HL-60/S4 treated with retinoic acid at 250 ng/mL for 4 days and 3 days (cell line): ENCODE measurements at regions not wholly inside any gene's neighbourhood (a gene's known extent, or its start where the extent isn't known, plus 50 kb on each side); places are given as distances from the start of the nearest gene placed in this dataset.

Source experiments
- in situ Hi-C: fragments of 300-500 bp; cut with MboI; formaldehyde crosslinking; loops from 2 replicates; pipeline ENCODE4 v1.7.0; 2022; ENCODE audit warnings: low sequenced_read_pairs

- in situ Hi-C loops, result no loop called here
Measured at GRCh38 chr15:69529141-69529540, 76.5 kb downstream of the RPLP1 start.

DNA sequence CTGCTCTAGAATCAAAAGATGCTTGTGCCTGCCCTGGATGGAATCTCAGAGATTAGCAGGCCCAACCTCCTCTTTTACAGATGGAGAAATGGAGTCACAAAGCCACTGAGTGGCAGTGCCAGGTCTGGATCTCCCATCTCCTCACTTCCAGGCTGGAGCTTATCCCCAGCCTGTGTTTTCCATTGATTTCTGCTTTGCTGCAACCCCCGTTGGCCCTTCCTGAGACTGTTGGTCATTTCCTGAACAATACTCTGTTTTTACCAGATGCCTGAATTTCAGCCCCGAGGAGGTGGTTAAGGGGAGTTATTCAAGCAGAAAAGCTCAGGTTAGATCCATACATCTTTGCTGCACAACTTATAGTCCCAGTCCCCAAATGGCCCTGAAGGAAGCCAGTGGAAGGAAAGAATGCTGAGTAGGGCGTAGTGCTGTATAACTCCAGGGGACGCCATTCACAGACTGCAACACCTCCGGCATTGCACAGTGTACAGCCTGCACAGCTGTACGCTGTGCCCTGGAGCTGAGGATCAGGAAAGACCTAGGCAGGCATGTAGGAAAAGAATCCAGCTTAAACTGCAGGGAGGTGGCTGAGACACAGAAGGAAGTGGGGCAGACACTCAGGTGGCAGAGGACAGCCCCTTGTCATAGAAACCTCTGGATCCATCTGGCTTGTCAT, 77.5 kb downstream of the RPLP1 start:
- in situ Hi-C loops, result no loop called here

DNA sequence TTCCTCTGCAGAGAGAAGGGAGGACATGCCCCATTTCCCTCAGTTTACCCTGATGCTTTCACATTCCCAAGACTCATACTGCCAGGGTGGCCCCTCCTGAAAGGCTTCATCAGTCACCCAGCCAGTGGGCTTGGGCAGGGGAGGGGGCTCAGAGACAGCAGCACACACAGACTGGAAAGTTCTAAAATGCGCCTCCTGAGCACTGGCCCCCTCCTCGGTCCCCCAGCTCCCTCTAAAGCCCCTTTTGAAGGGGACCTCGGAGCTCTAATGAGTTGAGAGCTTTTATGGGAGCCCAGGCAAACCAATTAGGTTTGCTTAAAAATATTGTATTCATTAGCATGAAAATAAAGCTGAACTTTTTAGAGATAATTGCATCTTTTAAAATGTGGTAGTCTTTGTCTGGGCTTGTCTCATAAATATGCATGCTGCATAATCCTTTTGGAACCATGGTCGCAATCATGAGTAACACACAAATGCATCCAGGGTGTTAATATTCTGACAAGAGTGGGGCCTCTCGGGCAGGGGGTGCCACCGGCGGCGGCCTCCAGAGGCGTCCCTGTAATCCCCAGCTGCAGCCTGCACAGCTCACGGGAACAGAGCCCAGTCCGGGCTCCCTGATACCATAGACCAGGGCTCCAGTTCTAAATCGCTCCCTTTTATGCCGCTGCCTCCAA, 78.5 kb downstream of the RPLP1 start:
- in situ Hi-C loops, result no loop called here

- in situ Hi-C loops, result no loop called here
Measured at GRCh38 chr15:69531665-69532027, 79.0 kb downstream of the RPLP1 start.

DNA sequence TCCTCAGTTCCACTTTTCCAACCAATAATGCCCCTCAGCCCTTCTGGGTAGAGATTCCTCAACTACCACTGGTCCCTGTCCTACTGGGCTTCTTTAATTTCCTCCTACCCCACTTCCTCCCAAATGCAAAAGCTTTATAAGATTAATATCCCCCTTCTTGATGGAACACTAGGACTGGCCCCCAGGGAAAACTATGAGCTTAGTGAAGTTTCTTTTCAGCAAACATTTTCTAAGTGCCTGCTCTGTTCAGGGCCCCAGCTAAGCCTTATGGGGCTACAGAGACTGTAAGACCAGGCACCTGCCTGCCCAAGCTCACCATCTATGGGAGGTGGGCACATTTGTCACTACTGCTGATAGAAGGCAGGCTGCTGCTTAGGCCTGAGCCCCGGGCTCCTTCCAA, 79.4 kb downstream of the RPLP1 start:
- in situ Hi-C loops, result no loop called here

GRCh38 chr15:69532856-69533255, 80.2 kb downstream of the RPLP1 start:
- in situ Hi-C loops, result no loop called here

- in situ Hi-C loops, result no loop called here
Measured at GRCh38 chr15:69533522-69533921, 80.9 kb downstream of the RPLP1 start.

DNA sequence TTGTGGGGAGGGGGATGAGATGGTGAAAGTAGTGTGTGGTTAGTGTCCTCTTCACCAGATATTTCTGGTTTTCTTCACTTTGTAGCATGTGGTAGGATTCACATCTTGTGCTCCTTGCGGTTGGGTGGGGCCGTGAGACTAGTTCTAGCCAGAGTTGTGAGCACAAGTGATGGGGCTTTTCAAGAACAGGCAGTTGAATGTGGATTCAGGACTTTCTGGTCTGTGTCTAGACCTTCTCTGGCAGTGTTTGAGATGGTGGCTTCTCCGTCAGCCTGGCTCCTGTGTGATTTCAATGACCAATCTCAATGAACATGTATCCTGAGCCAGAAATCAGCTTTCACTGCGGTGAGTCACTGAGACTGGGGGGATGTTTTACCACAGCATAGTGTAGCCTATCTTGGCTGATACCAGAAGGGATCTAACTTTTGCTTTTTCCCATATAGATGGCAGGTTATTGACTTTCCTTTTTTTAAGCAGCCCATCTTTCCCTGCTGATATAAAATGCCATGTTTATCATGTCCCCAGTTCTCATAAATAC, 82.6 kb downstream of the RPLP1 start:
- in situ Hi-C loops, result no loop called here

GRCh38 chr15:69535998-69536397, 83.4 kb downstream of the RPLP1 start:
- in situ Hi-C loops, result no loop called here

GRCh38 chr15:69536726-69537512, 84.3 kb downstream of the RPLP1 start:
- in situ Hi-C loops, result no loop called here

DNA sequence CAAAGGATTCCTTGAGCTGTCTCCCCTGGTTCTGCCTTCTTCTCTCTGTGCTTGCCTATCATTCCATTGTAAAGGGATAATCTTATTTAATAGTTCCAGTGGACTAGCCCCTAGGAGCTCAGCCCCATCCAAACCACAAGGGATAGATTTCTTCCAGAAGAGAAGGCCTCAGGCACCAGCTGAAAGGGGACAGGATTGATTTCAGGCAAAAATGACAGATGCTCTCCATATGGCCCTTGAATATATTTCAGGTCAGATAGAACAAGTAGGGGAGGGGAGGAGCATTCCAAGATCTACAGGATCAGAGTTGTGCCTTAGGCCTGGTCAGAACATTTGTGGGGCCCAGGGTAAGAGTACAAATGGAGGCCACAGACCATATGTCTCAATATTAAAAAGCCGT, 85.3 kb downstream of the RPLP1 start:
- in situ Hi-C loops, result no loop called here

DNA sequence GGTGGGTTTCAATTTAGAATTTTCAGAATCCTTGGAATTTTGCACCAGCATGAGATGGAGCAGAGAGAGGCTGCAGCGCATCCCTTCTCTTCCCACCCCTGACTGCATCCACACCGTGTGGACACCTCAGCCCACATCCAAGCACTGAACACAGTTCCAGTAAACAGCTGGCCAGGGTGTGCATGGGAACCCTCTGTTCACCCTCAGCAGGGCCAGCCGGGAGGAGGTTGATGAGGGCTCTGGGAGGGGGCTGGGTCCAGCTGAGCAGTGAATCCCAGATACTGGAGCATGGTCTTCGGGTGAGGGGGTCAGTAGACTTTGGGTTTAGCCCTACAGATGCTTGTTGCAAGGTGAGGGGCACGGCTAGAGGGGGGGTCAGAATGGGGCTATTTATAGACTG, 85.8 kb downstream of the RPLP1 start:
- in situ Hi-C loops, result no loop called here

GRCh38 chr15:69539345-69539744, 86.7 kb downstream of the RPLP1 start:
- in situ Hi-C loops, result no loop called here

- in situ Hi-C loops, result no loop called here
Measured at GRCh38 chr15:69540622-69541021, 88.0 kb downstream of the RPLP1 start.

DNA sequence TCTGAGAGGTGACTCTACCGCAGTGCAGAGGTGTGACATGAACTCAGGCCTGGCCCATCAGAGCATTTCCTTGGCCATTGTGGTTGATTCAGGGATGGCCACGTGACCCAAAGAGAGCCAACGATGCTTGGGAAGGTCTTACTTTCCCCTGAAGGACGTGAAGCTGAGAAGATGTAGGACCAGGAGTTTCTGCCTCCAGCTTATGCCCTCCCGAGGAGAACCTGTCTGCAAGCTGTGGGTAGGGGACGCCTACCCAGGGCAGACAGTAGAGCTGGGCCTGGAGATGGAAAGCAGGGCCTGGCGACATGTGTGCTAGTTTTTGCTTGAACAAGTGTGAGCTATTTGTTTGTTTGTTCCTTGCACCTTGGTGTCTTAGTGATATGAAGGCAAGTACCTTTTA, 89.4 kb downstream of the RPLP1 start:
- in situ Hi-C loops, result no loop called here

DNA sequence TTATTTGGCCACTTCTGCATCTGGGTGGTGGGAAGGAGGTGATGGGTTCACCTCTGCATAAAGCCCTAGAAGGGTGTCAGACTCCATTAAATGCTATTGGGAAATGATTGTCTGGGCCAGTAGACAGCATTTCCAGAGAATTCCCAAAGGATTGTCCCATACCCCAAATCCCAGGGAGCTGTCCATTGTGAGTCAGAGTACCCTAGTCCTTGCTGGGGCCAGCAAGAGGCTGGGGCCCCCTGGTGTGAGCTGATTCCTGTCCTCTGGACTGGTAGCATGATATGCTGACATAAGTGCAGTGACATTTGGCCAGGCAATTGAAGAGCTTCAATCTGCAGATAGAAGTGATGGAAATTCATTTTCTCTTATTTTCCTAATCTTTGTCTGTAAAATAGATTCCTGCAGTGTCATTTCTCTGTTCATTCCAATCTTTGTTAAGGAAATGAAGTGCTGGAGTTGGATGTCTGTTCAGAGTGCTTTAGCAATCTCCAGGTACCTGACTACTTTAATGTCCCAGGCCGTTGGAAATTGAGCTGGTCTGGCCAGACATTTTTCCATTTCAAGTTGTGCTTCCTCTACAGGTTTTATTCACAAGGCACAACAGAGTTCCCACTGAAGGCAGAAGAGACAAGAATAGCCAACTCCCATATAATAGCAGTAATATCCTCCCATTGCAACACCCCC, 91.2 kb downstream of the RPLP1 start:
- in situ Hi-C loops, result no loop called here

DNA sequence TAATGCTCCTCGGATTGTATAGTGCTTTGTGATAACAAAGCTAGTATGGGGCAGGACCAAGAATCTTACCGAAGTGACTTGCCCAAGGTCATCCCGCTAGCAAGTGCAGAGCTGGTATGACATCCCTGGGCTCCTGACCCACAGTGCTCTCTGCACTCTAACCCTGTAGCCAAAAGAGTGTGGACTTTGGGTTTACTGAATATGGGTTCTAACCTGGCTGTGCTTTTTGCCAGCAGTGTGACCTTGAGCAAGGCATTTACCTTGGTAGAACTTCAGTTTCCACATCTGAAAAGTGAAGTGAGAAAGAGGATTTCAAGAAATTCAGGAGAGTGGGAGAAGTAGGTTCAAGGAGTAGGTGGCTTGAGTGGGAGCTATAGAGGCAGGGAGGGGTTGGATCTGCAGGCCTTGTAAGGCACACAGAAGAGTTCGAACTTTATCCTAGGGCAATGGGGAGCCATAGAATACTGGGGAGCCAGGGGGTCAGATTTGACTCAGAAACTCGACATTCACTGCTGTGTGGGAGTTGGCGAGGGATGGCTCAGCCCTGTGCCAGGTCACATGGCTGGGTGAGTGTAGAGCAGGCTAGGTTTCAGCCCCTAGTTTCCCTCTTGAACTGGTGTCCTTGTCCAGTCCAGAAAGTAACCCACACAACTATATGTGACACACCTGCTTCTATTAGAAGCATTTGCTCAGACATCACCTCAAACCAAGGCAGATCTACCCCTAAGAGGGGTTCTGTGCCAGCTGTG, 91.9 kb downstream of the RPLP1 start:
- in situ Hi-C loops, result no loop called here

- in situ Hi-C loops, result no loop called here
Measured at GRCh38 chr15:69546182-69546581, 93.6 kb downstream of the RPLP1 start.

DNA sequence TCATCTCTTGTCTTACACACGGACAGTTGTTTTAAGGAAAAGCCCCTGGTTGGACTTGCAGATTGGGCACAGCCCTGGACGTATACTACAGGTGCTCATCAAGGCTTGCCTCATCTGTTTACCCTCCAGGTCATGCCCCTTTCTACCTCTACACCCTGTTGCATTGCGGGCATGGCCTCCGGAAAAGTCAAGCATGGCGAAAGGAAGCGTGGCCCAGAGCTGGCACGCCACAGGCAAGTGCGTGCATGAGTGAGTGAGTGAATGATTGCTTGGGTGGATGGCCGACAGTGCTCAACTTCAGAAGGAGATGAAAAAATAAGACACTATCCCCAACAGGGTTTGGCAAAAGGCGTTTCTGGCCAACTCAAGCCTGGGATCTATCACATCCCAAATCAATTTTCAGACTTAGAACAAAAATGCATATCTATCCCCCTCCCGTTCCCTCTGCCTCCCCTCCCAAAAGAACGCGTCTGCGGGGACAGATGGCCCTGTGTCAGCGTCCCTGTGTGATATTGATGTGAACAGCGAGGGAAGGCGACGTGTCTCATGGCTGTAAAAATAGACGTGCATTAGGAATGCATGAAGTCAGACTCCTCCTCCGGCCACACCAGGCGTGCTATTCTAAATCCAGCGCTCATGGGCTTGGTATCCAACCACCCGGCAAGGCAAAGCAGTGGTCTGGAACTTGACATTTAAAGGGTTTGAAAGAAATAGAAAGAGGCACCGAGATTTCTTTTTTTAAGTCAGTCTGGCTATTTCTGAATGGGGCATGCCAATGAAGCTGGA, 96.0 kb downstream of the RPLP1 start:
- in situ Hi-C loops, result no loop called here
